ENCODE measurements at regions not wholly inside any gene's neighbourhood (a gene's known extent, or its start where the extent isn't known, plus 50 kb on each side); places are given as distances from the start of the nearest gene placed in this dataset.

DNA sequence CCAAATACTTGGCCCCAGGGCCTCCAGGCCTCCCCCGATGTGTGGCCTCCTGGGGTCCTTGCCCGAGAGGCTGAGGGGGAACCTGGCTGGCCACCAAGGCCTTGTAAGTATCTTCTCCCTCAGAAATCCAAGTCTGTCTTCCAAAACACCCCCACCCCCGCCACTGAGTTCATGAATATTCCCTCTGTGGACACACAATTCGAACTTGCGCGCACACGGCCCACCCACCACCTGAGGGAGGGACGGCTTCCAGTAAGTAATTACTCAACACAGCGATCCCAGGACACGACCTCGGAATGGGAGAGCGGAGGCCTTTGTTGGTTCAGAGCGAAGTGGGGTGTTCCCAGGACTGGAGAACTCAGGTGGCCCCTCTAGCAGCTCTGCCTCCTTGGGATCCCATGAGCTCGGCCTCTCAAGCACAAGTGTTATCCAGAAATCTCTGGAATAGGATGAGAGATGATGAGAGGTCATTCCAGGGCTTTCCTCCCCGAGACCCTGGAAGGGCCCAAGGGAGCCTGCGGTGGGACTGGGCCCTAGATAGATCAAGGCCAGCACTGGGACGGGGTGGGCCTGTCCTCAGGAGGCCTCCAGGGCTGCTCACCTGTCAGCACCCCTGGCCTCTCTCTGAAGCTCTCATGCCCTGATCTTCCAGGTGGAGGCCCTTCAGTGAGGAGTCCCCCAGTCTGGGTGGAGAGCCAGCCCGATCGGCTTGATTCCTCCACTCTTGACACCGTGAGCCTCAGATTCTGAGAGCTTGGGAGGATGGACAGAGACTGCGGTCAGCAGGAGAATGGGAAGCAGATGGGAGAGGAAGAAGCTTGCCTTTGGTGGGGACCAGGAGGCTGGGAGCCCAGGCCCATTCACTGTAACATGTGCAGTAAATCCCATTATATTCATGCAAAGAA is 219.0 kb upstream of the RTL1 start:
- intact Hi-C loops (cut with DNase I), result no loop called here
- no peaks in the 10 kb centered on the region for H3K4me1 ChIP-seq
- no peak overlapping the region for H3K27ac ChIP-seq (replicated peaks in 1 of 4)
- H3K36me3 ChIP-seq, result no peaks in the 10 kb centered on the region
- H3K9me3 ChIP-seq, result no peaks in the 10 kb centered on the region
- peaks cover 0 to 12% (median 0%) of the 10 kb centered on the region in 4 donors for H3K27me3 ChIP-seq
- WGBS, result 90% methylated on average over 16 of the region's 21 CpGs
- no peak overlapping the region for H3K4me3 ChIP-seq
- TF ChIP-seq POLR2AphosphoS5 (IDR thresholded peaks at IDR 0.05) (no peak), EP300 (IDR thresholded peaks at IDR 0.05) (no peak), POLR2A (IDR thresholded peaks at IDR 0.05; ENCODE audit: low read depth) (no peak)
- TF ChIP-seq, protein P1, sequence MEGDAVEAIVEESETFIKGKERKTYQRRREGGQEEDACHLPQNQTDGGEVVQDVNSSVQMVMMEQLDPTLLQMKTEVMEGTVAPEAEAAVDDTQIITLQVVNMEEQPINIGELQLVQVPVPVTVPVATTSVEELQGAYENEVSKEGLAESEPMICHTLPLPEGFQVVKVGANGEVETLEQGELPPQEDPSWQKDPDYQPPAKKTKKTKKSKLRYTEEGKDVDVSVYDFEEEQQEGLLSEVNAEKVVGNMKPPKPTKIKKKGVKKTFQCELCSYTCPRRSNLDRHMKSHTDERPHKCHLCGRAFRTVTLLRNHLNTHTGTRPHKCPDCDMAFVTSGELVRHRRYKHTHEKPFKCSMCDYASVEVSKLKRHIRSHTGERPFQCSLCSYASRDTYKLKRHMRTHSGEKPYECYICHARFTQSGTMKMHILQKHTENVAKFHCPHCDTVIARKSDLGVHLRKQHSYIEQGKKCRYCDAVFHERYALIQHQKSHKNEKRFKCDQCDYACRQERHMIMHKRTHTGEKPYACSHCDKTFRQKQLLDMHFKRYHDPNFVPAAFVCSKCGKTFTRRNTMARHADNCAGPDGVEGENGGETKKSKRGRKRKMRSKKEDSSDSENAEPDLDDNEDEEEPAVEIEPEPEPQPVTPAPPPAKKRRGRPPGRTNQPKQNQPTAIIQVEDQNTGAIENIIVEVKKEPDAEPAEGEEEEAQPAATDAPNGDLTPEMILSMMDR (IDR thresholded peaks at IDR 0.05), result no peak
- DNase-seq (ENCODE audit: extremely low spot score), result no peak

DNA sequence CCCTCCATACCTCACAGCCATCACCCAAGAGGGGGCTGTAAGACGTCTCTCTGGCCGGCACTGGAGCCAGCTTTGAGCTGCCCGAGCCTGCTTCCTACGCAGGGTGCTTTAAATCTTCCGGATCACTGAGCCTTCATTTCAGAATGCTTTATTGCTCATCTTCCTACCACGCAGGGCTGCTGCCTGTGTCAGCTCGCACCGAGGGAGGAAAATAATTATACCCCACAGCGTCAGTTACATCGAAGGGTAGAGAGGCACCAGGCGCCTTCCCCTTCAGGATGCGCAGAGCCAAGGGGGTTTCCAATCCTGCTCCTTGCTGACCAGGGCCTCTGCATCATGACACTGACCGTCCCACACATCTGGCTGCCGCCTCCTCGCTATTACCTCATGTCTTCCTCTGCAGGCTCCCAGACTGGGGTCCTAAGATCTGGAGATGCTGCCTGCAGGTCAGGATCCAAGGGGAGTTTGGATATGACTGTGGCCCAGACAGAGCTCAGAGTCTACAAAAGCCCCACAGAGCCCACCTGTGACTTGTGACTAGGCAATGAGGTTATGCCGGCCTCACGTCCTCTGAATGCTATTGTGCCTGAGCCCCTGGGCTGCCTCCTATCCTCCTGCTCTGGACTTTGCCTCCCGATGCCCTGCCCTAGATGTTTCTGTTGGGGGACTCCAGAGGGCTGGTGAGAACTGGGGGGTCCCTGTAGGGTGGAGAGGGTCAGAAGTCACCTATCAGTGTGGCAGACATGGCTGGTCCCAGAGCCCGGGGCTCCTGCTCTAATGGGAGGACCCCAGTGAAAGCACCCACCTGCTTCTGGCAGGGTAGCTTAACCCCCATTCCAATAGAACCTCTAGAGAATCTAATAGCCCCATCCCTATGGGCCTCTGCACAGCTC is 220.3 kb upstream of the RTL1 start:
- no peak overlapping the region for H3K4me3 ChIP-seq
- no peak for DNase-seq (ENCODE audit: extremely low spot score)
- H3K4me1 ChIP-seq, result no peaks in the 10 kb centered on the region
- H3K36me3 ChIP-seq, result no peaks in the 10 kb centered on the region
- H3K27ac ChIP-seq (replicated peaks in 1 of 4), result no peak overlapping the region
- 91% methylated on average over 17 of the region's 19 CpGs for WGBS
- intact Hi-C loops (cut with DNase I), result no loop called here
- H3K9me3 ChIP-seq, result no peaks in the 10 kb centered on the region
- peaks cover 0 to 23% (median 0%) of the 10 kb centered on the region in 4 donors for H3K27me3 ChIP-seq
- TF ChIP-seq, protein P1 (IDR thresholded peaks at IDR 0.05), result no peak

DNA sequence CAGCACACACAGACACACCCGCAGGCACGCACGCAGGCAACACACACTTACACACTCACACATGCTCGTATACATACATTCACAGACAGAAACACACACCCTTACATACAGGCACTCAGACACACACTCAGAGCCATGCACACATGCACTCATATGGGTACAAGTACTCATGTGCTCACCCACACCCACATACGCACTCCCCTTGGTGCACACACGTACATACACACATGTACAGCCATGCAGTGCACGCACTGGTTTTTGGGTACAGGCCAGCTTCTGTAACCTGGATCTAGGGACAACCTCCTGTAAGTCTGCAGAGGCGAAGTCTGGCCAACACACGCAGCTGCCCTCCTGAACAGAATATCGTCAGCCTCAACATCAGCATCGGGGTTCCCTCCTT is 221.3 kb upstream of the RTL1 start:
- 89% methylated on average over 11 of the region's 11 CpGs for WGBS
- Histone ChIP-seq H3K27me3 (peaks cover 0 to 26% (median 0%) of the 10 kb centered on the region in 4 donors), H3K27ac (replicated peaks in 1 of 4) (no peak overlapping the region), H3K36me3 (no peaks in the 10 kb centered on the region), H3K9me3 (no peaks in the 10 kb centered on the region), H3K4me1 (no peaks in the 10 kb centered on the region), H3K4me3 (no peak overlapping the region)
- TF ChIP-seq EP300 (IDR thresholded peaks at IDR 0.05) (no peak), POLR2A (IDR thresholded peaks at IDR 0.05; ENCODE audit: low read depth) (no peak), POLR2AphosphoS5 (IDR thresholded peaks at IDR 0.05) (no peak)
- TF ChIP-seq, protein P1 (IDR thresholded peaks at IDR 0.05), result no peak
- DNase-seq (ENCODE audit: extremely low spot score), result peak; percentile 72
- intact Hi-C loops (cut with DNase I), result no loop called here

DNA sequence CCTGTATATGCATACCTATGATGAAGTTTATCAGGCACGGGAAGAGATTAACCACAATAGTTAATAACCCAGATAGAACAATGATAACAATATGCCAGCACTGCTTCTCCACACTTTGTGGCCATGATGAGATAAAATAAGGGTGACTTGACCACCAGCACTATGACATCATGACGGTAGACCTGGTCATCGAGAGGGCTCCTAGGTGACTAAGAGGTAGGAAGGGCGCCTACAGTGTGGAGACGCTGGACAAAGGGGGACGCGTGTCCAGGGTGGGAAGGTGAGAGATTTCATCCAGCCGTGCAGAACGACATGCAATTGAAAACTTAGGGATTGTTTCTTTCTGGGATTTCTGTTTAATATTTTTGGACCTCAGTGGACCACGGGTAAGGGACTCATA is 221.8 kb upstream of the RTL1 start:
- H3K27ac ChIP-seq (replicated peaks in 1 of 4), result no peak overlapping the region
- no peak for TF ChIP-seq EP300 (IDR thresholded peaks at IDR 0.05)
- TF ChIP-seq, protein P1 (IDR thresholded peaks at IDR 0.05), result no peak
- TF ChIP-seq POLR2A (IDR thresholded peaks at IDR 0.05; ENCODE audit: low read depth), result no peak
- no peak for TF ChIP-seq POLR2AphosphoS5 (IDR thresholded peaks at IDR 0.05)
- H3K36me3 ChIP-seq, result no peaks in the 10 kb centered on the region
- no peak overlapping the region for H3K4me3 ChIP-seq
- DNase-seq (ENCODE audit: extremely low spot score), result no peak
- H3K4me1 ChIP-seq, result no peaks in the 10 kb centered on the region
- intact Hi-C loops (cut with DNase I), result no loop called here
- no peaks in the 10 kb centered on the region for H3K9me3 ChIP-seq
- peaks cover 0 to 26% (median 0%) of the 10 kb centered on the region in 4 donors for H3K27me3 ChIP-seq
- whole genome bisulfite sequencing, result 92% methylated on average over 10 of the region's 10 CpGs
